Omental fat pad (tissue), 3 donors: ENCODE measurements at regions not wholly inside any gene's neighbourhood (a gene's known extent, or its start where the extent isn't known, plus 50 kb on each side); places are given as distances from the start of the nearest gene placed in this dataset.

Experiments
- ATAC-seq: fragments of 150-250 bp; one replicate; pipeline ENCODE4 v1.9.1; 2016; ENCODE audit warnings: mild to moderate bottlenecking, moderate library complexity; ENCODE audit not compliant: low FRiP score
- DNase-seq: peaks from one replicate; pipeline ENCODE4 v3.0.0-alpha.2; 2019; ENCODE audit warnings: low spot score
- TF ChIP-seq, protein P1 (sequence below), 3 donors: fragments of 450-650 bp; IDR thresholded peaks; one replicate each; pipeline ENCODE4 v1.5.1; 2016 to 2017; ENCODE audit warnings: antibody characterized with exemption in 3 of 3, mild to moderate bottlenecking in 3 of 3, moderate library complexity in 2 of 3

DNA sequence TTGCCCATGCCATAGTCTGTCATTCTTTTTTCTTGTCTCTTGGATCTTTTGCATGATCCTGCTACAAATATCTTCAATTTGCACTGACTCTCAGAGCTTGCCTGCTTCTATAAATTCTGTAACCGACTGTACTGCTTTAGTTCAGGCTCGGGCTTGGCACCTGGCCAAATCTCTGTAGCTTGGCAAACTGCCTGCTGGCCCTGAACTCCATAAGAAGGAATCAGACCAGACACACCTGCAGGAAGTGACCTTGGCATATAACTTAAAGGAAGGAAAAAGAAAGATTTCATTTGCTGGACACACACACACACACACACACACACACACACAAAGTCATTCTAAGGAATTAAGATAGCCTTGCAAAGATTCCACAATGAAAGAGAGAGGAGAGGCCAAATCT, 291.2 kb upstream of the DDX18 start:
- TF ChIP-seq, protein P1, sequence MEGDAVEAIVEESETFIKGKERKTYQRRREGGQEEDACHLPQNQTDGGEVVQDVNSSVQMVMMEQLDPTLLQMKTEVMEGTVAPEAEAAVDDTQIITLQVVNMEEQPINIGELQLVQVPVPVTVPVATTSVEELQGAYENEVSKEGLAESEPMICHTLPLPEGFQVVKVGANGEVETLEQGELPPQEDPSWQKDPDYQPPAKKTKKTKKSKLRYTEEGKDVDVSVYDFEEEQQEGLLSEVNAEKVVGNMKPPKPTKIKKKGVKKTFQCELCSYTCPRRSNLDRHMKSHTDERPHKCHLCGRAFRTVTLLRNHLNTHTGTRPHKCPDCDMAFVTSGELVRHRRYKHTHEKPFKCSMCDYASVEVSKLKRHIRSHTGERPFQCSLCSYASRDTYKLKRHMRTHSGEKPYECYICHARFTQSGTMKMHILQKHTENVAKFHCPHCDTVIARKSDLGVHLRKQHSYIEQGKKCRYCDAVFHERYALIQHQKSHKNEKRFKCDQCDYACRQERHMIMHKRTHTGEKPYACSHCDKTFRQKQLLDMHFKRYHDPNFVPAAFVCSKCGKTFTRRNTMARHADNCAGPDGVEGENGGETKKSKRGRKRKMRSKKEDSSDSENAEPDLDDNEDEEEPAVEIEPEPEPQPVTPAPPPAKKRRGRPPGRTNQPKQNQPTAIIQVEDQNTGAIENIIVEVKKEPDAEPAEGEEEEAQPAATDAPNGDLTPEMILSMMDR (IDR thresholded peaks at IDR 0.05): no peak
- DNase-seq (peak; percentile 32), ATAC-seq (no peak)

DNA sequence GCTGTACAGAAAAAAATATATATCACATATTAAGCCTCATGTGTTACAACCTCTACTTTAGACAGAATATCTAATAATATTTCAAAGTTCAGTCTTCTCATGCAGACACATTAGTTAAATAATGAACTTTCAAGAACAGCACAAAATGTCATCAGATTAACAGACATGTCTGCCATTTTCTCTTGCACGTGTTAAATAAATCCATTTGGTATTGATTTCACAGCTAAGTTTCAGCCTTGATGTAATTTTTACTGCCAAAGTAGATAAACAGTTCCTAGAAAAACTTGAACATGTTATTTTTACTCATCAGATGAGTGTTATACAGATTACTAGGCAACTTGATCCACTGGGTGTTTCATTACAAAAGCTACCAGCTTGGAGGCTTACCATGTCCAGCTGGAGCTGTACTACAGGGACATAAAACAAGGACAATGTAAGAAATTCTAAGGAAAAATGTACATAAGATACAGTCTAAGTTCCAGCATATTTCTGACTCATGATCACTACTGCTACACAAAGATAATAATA, 290.7 kb upstream of the DDX18 start:
- TF ChIP-seq, protein P1 (IDR thresholded peaks at IDR 0.05): no peak
- DNase-seq (no peak), ATAC-seq (no peak)

DNA sequence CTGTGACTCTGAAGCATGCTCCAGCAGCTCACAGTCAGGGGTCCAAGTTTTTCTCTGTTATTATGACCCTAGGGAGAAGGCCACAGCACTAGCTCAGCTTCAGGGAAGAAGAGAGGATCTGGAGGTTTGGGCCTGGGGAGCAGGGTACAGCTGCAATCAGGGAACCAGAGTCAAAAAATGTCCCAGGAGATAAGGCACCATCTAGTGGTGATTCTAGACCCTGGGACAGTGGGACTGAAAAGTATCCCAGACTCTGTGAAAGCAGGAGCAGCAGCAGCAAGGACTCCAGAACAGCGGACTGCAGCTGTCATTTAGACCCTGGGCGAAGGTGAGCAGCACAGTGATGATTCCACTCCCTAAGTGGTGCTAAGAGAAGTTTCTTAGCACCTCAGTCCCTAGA, 278.4 kb upstream of the DDX18 start:
- TF ChIP-seq, protein P1 (IDR thresholded peaks at IDR 0.05): no peak
- DNase-seq (no peak), ATAC-seq (no peak)

DNA sequence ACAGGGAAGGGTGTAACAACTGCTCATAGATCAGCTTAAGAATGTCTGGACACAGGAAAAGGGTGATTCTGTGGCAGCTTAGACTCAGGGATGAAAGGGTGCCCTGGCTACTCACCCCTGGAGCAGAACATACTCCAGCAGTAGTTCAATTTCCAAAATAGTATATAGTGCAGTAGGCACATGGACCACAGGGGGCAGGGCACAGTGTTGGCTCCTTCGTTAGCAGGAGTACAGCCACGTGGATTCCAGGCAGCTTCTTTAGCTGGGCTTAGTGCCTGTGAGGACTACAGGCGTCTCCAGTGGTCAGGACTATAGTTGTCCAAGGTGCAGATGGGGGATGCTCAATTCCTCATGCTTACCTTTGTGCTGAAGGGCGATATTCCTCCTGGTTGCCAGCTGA, 277.5 kb upstream of the DDX18 start:
- ATAC-seq: no peak
- TF ChIP-seq, protein P1 (IDR thresholded peaks at IDR 0.05): no peak
- no peak for DNase-seq

DNA sequence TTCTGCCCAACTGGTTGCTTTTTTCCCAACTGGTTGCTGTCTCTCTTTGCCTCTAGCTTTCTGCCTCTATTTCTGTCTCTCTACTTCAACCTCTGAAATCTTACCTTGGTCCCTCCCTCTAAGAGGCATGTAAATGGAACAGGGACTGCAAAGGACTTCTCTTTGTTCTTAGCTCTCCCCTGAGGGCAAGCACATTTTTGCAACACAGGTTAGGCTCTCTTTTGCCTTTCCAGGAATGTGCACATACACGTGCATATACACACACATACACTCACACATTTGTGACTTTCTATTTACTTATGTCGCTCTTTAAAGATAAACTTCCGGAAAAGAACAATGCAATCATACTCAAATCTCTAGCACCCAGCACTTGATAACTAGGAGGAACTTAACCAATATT, 262.6 kb upstream of the DDX18 start:
- DNase-seq (no peak), ATAC-seq (no peak)
- TF ChIP-seq, protein P1 (IDR thresholded peaks at IDR 0.05): no peak

DNA sequence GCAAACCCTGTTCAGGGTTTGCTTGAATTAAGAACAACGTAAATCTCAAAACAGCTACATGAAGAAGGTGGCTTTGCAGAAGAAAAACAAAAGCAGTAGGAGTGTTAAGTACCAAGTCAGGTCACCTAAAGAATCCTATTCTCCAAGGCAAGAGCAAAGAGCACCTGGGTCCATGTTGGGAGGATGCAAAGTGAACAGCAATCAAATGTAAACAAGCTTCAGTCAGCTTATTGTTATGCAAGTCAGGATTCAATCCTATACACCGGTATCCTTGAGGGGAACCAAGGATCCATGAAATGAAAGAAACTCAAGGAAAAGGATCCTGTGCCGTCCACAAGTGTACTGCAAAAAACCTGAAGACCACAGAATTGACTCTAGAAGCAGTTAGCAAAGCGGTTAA, 261.0 kb upstream of the DDX18 start:
- TF ChIP-seq, protein P1 (IDR thresholded peaks at IDR 0.05): no peak

DNA sequence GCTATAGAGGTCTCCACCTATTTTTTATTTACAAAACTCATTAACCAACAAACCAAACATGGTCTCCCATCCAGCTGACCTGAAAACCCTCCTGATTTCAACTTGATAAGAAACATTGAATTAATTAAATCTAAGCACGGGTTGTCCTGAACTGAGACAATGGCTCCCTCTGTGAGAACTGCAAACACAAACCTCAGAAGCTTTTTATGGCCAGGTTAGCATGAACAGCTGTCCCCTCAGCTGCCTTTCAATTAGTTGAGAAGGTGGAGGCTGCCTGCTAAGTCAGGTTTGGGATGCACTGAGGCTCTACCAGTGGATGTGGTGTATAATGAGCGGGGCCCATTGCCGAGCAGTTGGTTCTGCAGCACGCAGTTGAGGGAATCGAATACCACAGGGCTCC, 258.5 kb upstream of the DDX18 start:
- TF ChIP-seq, protein P1 (IDR thresholded peaks at IDR 0.05): no peak
- ATAC-seq (no peak), DNase-seq (no peak)

More for the DNA sequence above, 261.0 kb upstream of the DDX18 start:
- DNase-seq (no peak), ATAC-seq (no peak)
